ENCODE measurements at regions not wholly inside any gene's neighbourhood (a gene's known extent, or its start where the extent isn't known, plus 50 kb on each side); places are given as distances from the start of the nearest gene placed in this dataset.

DNA sequence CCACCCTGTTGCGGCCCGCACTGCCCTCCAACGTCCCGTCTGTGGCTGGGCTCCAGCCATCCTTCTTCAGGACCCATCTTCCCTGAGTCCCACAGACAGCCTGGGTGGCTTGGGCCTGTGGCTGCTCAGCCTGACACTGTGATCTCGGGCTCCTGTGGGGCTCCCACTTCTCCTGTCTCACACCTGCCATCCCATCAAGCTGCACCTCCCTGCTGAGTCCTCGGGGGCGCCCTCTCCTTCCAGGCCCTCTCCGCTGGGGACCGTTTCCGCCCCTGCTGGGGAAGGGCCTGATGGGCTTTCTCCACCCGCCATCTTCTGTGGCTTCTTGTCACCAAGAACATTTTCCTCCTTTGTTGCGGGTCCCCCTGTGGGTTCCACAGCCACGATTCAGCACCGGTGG is 173.8 kb upstream of the PPP2R2D start:
- Histone ChIP-seq H4K20me1 (ENCODE audit: insufficient read depth) (no peaks in the 10 kb centered on the region), H2AFZ (ENCODE audit: low read depth) (no peak overlapping the region), H3K9ac (no peak overlapping the region), H3K4me1 (ENCODE audit: low read depth, poor library complexity, severe bottlenecking) (no peaks in the 10 kb centered on the region), H3K4me2 (no peak overlapping the region), H3K27ac (no peak overlapping the region), H3K27me3 (ENCODE audit: insufficient read depth, low read depth) (peaks cover 2% of the 10 kb centered on the region; the same call in 1 of the 2 replicates), H3K36me3 (ENCODE audit: insufficient read depth) (no peaks in the 10 kb centered on the region), H3K4me3 (IDR thresholded peaks at IDR 0.05; ENCODE audit: insufficient read depth, low read depth, low read length) (no peak overlapping the region), H3K79me2 (ENCODE audit: insufficient read depth, low read depth) (no peaks in the 10 kb centered on the region)
- TF ChIP-seq, protein P1, sequence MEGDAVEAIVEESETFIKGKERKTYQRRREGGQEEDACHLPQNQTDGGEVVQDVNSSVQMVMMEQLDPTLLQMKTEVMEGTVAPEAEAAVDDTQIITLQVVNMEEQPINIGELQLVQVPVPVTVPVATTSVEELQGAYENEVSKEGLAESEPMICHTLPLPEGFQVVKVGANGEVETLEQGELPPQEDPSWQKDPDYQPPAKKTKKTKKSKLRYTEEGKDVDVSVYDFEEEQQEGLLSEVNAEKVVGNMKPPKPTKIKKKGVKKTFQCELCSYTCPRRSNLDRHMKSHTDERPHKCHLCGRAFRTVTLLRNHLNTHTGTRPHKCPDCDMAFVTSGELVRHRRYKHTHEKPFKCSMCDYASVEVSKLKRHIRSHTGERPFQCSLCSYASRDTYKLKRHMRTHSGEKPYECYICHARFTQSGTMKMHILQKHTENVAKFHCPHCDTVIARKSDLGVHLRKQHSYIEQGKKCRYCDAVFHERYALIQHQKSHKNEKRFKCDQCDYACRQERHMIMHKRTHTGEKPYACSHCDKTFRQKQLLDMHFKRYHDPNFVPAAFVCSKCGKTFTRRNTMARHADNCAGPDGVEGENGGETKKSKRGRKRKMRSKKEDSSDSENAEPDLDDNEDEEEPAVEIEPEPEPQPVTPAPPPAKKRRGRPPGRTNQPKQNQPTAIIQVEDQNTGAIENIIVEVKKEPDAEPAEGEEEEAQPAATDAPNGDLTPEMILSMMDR (conservative IDR thresholded peaks at IDR 0.05; ENCODE audit: low read depth, low read length): no peak

DNA sequence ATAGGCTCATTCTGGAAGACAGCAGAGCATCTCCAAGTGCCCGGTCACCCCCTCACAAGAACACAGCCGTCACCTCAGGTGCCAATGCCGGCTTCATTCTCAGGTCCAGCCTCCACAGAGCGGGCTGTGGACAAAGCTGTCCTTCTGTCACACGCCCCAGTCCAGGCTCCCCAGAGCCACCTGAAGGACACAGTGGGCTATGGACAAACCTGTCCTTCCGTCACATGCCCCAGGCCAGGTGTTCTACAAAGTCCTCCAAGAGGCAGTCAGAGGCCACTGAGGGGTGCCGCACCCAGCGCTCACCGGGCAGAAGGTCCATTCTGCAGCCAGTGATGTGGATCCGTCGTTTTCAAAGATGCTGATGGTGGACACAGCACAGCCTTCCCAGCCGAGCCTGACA is 173.2 kb upstream of the PPP2R2D start:
- Histone ChIP-seq H3K27me3 (ENCODE audit: insufficient read depth, low read depth) (peaks cover 2% of the 10 kb centered on the region; the same call in 1 of the 2 replicates), H3K4me3 (IDR thresholded peaks at IDR 0.05; ENCODE audit: insufficient read depth, low read depth, low read length) (no peak overlapping the region), H3K36me3 (ENCODE audit: insufficient read depth) (no peaks in the 10 kb centered on the region), H2AFZ (ENCODE audit: low read depth) (no peak overlapping the region), H3K79me2 (ENCODE audit: insufficient read depth, low read depth) (no peaks in the 10 kb centered on the region), H4K20me1 (ENCODE audit: insufficient read depth) (no peaks in the 10 kb centered on the region), H3K27ac (no peak overlapping the region), H3K9ac (no peak overlapping the region), H3K4me1 (ENCODE audit: low read depth, poor library complexity, severe bottlenecking) (no peaks in the 10 kb centered on the region), H3K4me2 (no peak overlapping the region)
- TF ChIP-seq, protein P1 (conservative IDR thresholded peaks at IDR 0.05; ENCODE audit: low read depth, low read length): no peak

DNA sequence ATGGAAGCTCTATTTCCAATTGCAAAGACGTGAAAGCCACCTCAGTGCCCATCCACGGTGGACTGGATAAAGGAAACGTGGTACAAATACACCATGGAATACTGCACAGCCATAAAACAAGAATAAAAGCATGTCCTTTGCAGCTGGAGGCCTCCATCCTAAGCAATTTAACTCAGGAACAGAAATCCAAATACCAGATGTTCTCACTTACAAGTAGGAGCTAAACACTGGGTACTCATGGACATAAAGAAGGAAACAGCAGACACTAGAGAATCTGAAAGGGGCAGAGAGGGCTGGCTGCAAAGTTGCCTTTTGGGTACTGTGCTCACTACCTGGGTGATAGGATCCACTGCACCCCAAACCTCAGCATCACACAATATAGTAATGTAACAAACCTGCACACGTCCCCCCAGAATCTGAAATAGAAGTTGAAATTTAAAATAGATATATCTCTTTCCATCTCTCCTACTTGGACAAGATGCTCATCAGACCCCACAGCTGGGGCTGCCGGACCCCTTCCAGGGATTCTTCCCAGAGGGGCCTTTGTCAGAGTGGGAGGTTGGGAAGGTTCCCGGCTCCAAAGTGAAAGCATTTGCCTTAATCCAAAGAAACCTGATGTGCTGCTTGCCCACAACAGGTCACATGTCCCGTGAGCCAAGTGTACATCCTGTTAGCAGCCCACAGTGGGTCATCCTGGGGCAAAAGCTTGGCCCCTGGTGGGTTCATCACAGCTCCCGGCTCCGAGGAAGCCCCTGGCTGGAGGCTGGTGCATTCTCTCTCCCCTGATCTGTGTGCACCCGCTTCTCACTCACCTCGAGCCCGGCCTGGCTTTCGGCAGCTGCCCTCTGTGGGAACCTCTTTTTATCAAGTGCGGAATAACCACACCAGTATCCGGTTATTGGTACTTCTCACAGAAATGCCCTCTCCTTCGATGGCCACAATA is 172.3 kb upstream of the PPP2R2D start:
- Histone ChIP-seq H3K79me2 (ENCODE audit: insufficient read depth, low read depth) (no peaks in the 10 kb centered on the region), H3K27ac (no peak overlapping the region), H2AFZ (ENCODE audit: low read depth) (no peak overlapping the region), H3K4me2 (no peak overlapping the region), H3K27me3 (ENCODE audit: insufficient read depth, low read depth) (peaks cover 2% of the 10 kb centered on the region; the same call in 1 of the 2 replicates), H3K36me3 (ENCODE audit: insufficient read depth) (no peaks in the 10 kb centered on the region), H4K20me1 (ENCODE audit: insufficient read depth) (no peaks in the 10 kb centered on the region), H3K9ac (no peak overlapping the region), H3K4me1 (ENCODE audit: low read depth, poor library complexity, severe bottlenecking) (no peaks in the 10 kb centered on the region), H3K4me3 (IDR thresholded peaks at IDR 0.05; ENCODE audit: insufficient read depth, low read depth, low read length) (no peak overlapping the region)
- TF ChIP-seq, protein P1 (conservative IDR thresholded peaks at IDR 0.05; ENCODE audit: low read depth, low read length): no peak

DNA sequence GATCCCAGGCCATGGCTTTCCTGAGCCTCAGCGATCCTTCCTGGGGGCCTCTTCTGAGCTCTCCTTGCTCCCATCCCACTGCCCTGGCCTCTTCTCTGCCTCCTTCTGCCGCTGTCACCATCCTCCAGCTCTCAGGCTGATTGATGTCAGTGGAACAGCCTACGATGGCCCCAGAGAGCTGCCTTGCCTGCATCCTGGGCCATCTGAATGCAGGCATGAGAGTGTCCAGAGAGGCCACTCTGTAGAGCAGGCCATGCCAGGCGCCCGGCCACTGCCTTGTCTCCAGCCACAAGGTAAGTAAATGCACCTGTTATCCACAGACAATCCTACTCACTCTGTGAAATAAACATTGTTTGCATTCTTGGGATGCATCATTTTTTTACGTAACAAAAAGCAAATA is 171.4 kb upstream of the PPP2R2D start:
- Histone ChIP-seq H2AFZ (ENCODE audit: low read depth) (no peak overlapping the region), H3K36me3 (ENCODE audit: insufficient read depth) (no peaks in the 10 kb centered on the region), H4K20me1 (ENCODE audit: insufficient read depth) (no peaks in the 10 kb centered on the region), H3K4me2 (no peak overlapping the region), H3K9ac (no peak overlapping the region), H3K4me1 (ENCODE audit: low read depth, poor library complexity, severe bottlenecking) (no peaks in the 10 kb centered on the region), H3K79me2 (ENCODE audit: insufficient read depth, low read depth) (no peaks in the 10 kb centered on the region), H3K27ac (no peak overlapping the region), H3K27me3 (ENCODE audit: insufficient read depth, low read depth) (peaks cover 2% of the 10 kb centered on the region; the same call in 1 of the 2 replicates), H3K4me3 (IDR thresholded peaks at IDR 0.05; ENCODE audit: insufficient read depth, low read depth, low read length) (no peak overlapping the region)
- TF ChIP-seq, protein P1 (conservative IDR thresholded peaks at IDR 0.05; ENCODE audit: low read depth, low read length): no peak
